ENCODE measurements at regions not wholly inside any gene's neighbourhood (a gene's known extent, or its start where the extent isn't known, plus 50 kb on each side); places are given as distances from the start of the nearest gene placed in this dataset.
"Not testable (repeated sequence)": the region's sequence is repeated elsewhere in the genome, so short reads cannot be mapped to it uniquely, and the experiment has no call there.

GRCh38 chr3:115204475-115204874, 57.4 kb upstream of the ZBTB20 start:
- no peak for DNase-seq (ENCODE audit: low read depth, low spot score)

GRCh38 chr3:115208066-115208750, 61.1 kb upstream of the ZBTB20 start:
- no peak for DNase-seq (ENCODE audit: low read depth, low spot score)

GRCh38 chr3:115211810-115212492, 64.9 kb upstream of the ZBTB20 start:
- no peak for DNase-seq (ENCODE audit: low read depth, low spot score)

GRCh38 chr3:115212615-115213014, 65.5 kb upstream of the ZBTB20 start:
- DNase-seq (ENCODE audit: low read depth, low spot score): no peak

GRCh38 chr3:115213052-115213451, 66.0 kb upstream of the ZBTB20 start:
- not testable (repeated sequence) for DNase-seq (ENCODE audit: low read depth, low spot score)

GRCh38 chr3:115217292-115217677, 70.2 kb upstream of the ZBTB20 start:
- DNase-seq (ENCODE audit: low read depth, low spot score): no peak

- DNase-seq (ENCODE audit: low read depth, low spot score): peak; percentile 67
These were observed 70.8 kb upstream of the ZBTB20 start for GRCh38 chr3:115217678-115218451.

GRCh38 chr3:115218859-115219258, 71.8 kb upstream of the ZBTB20 start:
- DNase-seq (ENCODE audit: low read depth, low spot score): no peak

GRCh38 chr3:115224687-115225086, 77.6 kb upstream of the ZBTB20 start:
- DNase-seq (ENCODE audit: low read depth, low spot score): no peak

- no peak for DNase-seq (ENCODE audit: low read depth, low spot score)
These were observed 79.9 kb upstream of the ZBTB20 start for GRCh38 chr3:115226844-115227445.

GRCh38 chr3:115227461-115227860, 80.4 kb upstream of the ZBTB20 start:
- DNase-seq (ENCODE audit: low read depth, low spot score): no peak

- no peak for DNase-seq (ENCODE audit: low read depth, low spot score)
These were observed 81.2 kb upstream of the ZBTB20 start for GRCh38 chr3:115228266-115228665.

GRCh38 chr3:115232167-115232566, 85.1 kb upstream of the ZBTB20 start:
- no peak for DNase-seq (ENCODE audit: low read depth, low spot score)

- no peak for DNase-seq (ENCODE audit: low read depth, low spot score)
These were observed 85.9 kb upstream of the ZBTB20 start for GRCh38 chr3:115233021-115233420.

GRCh38 chr3:115236496-115236895, 89.4 kb upstream of the ZBTB20 start:
- no peak for DNase-seq (ENCODE audit: low read depth, low spot score)

- DNase-seq (ENCODE audit: low read depth, low spot score): peak; percentile 27
These were observed 92.6 kb upstream of the ZBTB20 start for GRCh38 chr3:115239717-115240116.

- DNase-seq (ENCODE audit: low read depth, low spot score): no peak
These were observed 97.3 kb upstream of the ZBTB20 start for GRCh38 chr3:115244350-115244749.

- DNase-seq (ENCODE audit: low read depth, low spot score): peak; percentile 32
These were observed 98.3 kb upstream of the ZBTB20 start for GRCh38 chr3:115245438-115245837.

GRCh38 chr3:115245899-115246298, 98.8 kb upstream of the ZBTB20 start:
- no peak for DNase-seq (ENCODE audit: low read depth, low spot score)

GRCh38 chr3:115246461-115247020, 99.5 kb upstream of the ZBTB20 start:
- no peak for DNase-seq (ENCODE audit: low read depth, low spot score)

GRCh38 chr3:115248274-115248673, 101.2 kb upstream of the ZBTB20 start:
- no peak for DNase-seq (ENCODE audit: low read depth, low spot score)

- no peak for DNase-seq (ENCODE audit: low read depth, low spot score)
These were observed 104.4 kb upstream of the ZBTB20 start for GRCh38 chr3:115251509-115251908.

All from ELF-1 (cell line).